K562 (cell line): ENCODE measurements at regions not wholly inside any gene's neighbourhood (a gene's known extent, or its start where the extent isn't known, plus 50 kb on each side); places are given as distances from the start of the nearest gene placed in this dataset.

Experiments
- POLR2AphosphoS5 ChIP-seq: IDR thresholded peaks from 2 replicates; pipeline ENCODE4 v1.6.1; 2011; ENCODE audit warnings: mild to moderate bottlenecking, low read depth, low read length, moderate library complexity; ENCODE audit not compliant: control insufficient read depth, insufficient read depth
- ZBTB40 ChIP-seq, 2 experiments: fragments of 450-650 bp in 1 of 2; sonication (generic) in 1 of 2; formaldehyde crosslinking in 1 of 2; IDR thresholded peaks; 2 replicates each; pipeline versions ENCODE4 v1.7.1 to v1.9.0; 2016 to 2022; ENCODE audit warnings: inconsistent platforms in 1 of 2, mild to moderate bottlenecking in 1 of 2, missing genetic modification reagents in 1 of 2

- TF ChIP-seq POLR2AphosphoS5 (no peak), ZBTB40 (IDR thresholded peaks at IDR 0.05) (no peak), ZBTB40 (CRISPR knock-in tag; IDR thresholded peaks at IDR 0.05) (no peak)
Observed at GRCh38 chr15:96106181-96106580, 224.3 kb upstream of the NR2F2 start.
